CD4-positive, alpha-beta memory T cell (primary cell): ENCODE measurements at regions not wholly inside any gene's neighbourhood (a gene's known extent, or its start where the extent isn't known, plus 50 kb on each side); places are given as distances from the start of the nearest gene placed in this dataset.

Source experiments
- CTCF ChIA-PET: fragments of 350-600 bp; sonication (Branson Sonifier 250); formaldehyde crosslinking; loops from one replicate; lab custom pipeline; 2021; ENCODE audit warnings: inconsistent platforms; ENCODE audit not compliant: partially characterized antibody; lab: Charles Lee
- POLR2A ChIA-PET: fragments of 350-600 bp; sonication (Branson Sonifier 250); formaldehyde crosslinking; loops from one replicate; lab custom pipeline; 2021; ENCODE audit not compliant: partially characterized antibody; lab: Charles Lee
- DNase-seq, 5 donors: peaks; one replicate each; pipeline versions ENCODE4 v3.0.0 to v3.0.0-alpha.2; 2020 to 2022; ENCODE audit warnings: mixed read lengths in 1 of 5
- H3K27ac ChIP-seq: one replicate; pipeline ENCODE4 v1.7.0; 2013; ENCODE audit warnings: low read depth, low read length
- H3K27me3 ChIP-seq: 2 replicates; pipeline ENCODE4 v1.7.0; 2013; ENCODE audit warnings: mild to moderate bottlenecking, low read length, moderate library complexity; ENCODE audit not compliant: insufficient read depth
- H3K36me3 ChIP-seq: 2 replicates; pipeline ENCODE4 v1.7.0; 2013; ENCODE audit warnings: mild to moderate bottlenecking, low read length, moderate library complexity; ENCODE audit not compliant: insufficient read depth
- H3K4me1 ChIP-seq: 2 replicates; pipeline ENCODE4 v1.7.0; 2013; ENCODE audit warnings: mild to moderate bottlenecking, low read length, moderate library complexity; ENCODE audit not compliant: insufficient read depth
- H3K4me3 ChIP-seq, 2 donors: one replicate each; pipeline ENCODE4 v1.7.0; 2013; ENCODE audit warnings: low read length in 2 of 2, mild to moderate bottlenecking in 1 of 2
- H3K9me3 ChIP-seq, 2 donors: one replicate each; pipeline ENCODE4 v1.7.0; 2013; ENCODE audit warnings: low read length in 2 of 2, control low read depth in 1 of 2; ENCODE audit not compliant: control insufficient read depth in 1 of 2
- H3K27ac Mint-ChIP-seq, 7 donors: one replicate each; pipeline ENCODE4 v1.8.0; 2020 to 2021; ENCODE audit warnings: mixed read lengths in 7 of 7, mild to moderate bottlenecking in 6 of 7, inconsistent platforms in 3 of 7, moderate library complexity in 3 of 7
- H3K27me3 Mint-ChIP-seq, 2 donors: one replicate each; pipeline ENCODE4 v1.8.0; 2020 to 2021; ENCODE audit warnings: mixed read lengths in 2 of 2
- H3K36me3 Mint-ChIP-seq, 2 donors: one replicate each; pipeline ENCODE4 v1.8.0; 2020 to 2021; ENCODE audit warnings: mixed read lengths in 2 of 2, inconsistent platforms in 1 of 2, mild to moderate bottlenecking in 1 of 2
- H3K4me1 Mint-ChIP-seq, 4 donors: one replicate each; pipeline ENCODE4 v1.8.0; 2020 to 2021; ENCODE audit warnings: mixed read lengths in 4 of 4, mild to moderate bottlenecking in 1 of 4
- H3K4me3 Mint-ChIP-seq, 8 donors: one replicate each; pipeline ENCODE4 v1.8.0; 2020 to 2021; ENCODE audit warnings: mixed read lengths in 8 of 8, mild to moderate bottlenecking in 7 of 8, moderate library complexity in 6 of 8, inconsistent platforms in 3 of 8
- H3K9me3 Mint-ChIP-seq, 8 donors: one replicate each; pipeline ENCODE4 v1.8.0; 2020 to 2021; ENCODE audit warnings: mixed read lengths in 8 of 8, mild to moderate bottlenecking in 5 of 8, inconsistent platforms in 3 of 8, moderate library complexity in 1 of 8
- intact Hi-C: fragments of 100-400 bp; cut with micrococcal nuclease; formaldehyde crosslinking; loops from one replicate; pipeline ENCODE4 v1.15.1; 2023

GRCh38 chr6:23608931-23609435 is 517.0 kb upstream of the NRSN1 start:
- Mint-ChIP-seq H3K9me3 (peaks cover 0 to 11% (median 3%) of the 10 kb centered on the region in 8 donors), H3K27me3 (no peaks in the 10 kb centered on the region), H3K4me1 (no peaks in the 10 kb centered on the region), H3K27ac (no peak overlapping the region), H3K4me3 (no peak overlapping the region), H3K36me3 (no peaks in the 10 kb centered on the region)
- H3K36me3 ChIP-seq: no peaks in the 10 kb centered on the region
- ChIA-PET POLR2A (no interaction called here), CTCF (no interaction called here)
- H3K27ac ChIP-seq: no peak overlapping the region
- intact Hi-C loops: no loop called here
- no peaks in the 10 kb centered on the region for H3K4me1 ChIP-seq
- no peaks in the 10 kb centered on the region for H3K9me3 ChIP-seq
- no peaks in the 10 kb centered on the region for H3K27me3 ChIP-seq
- no peak overlapping the region for H3K4me3 ChIP-seq
- DNase-seq: no peak

- Histone ChIP-seq H3K36me3 (no peaks in the 10 kb centered on the region), H3K27ac (no peak overlapping the region), H3K4me3 (no peak overlapping the region), H3K9me3 (no peaks in the 10 kb centered on the region), H3K4me1 (no peaks in the 10 kb centered on the region), H3K27me3 (no peaks in the 10 kb centered on the region)
- Mint-ChIP-seq H3K4me1 (no peaks in the 10 kb centered on the region), H3K4me3 (no peak overlapping the region), H3K9me3 (peaks cover 0 to 11% (median 6%) of the 10 kb centered on the region in 8 donors), H3K27ac (no peak overlapping the region), H3K36me3 (no peaks in the 10 kb centered on the region), H3K27me3 (no peaks in the 10 kb centered on the region)
- DNase-seq: no peak
- POLR2A ChIA-PET: no interaction called here
- intact Hi-C loops: no loop called here
- CTCF ChIA-PET: no interaction called here
These were observed 514.1 kb upstream of the NRSN1 start for GRCh38 chr6:23611776-23612381.

- H3K4me3 ChIP-seq: no peak overlapping the region
- H3K9me3 ChIP-seq: no peaks in the 10 kb centered on the region
- ChIA-PET POLR2A (no interaction called here), CTCF (no interaction called here)
- H3K4me3 Mint-ChIP-seq: no peak overlapping the region
- H3K27me3 Mint-ChIP-seq: no peaks in the 10 kb centered on the region
- no peaks in the 10 kb centered on the region for H3K4me1 Mint-ChIP-seq
- H3K36me3 Mint-ChIP-seq: no peaks in the 10 kb centered on the region
- no peak overlapping the region for H3K27ac Mint-ChIP-seq
- peaks cover 0 to 28% (median 9%) of the 10 kb centered on the region in 8 donors for H3K9me3 Mint-ChIP-seq
- no peaks in the 10 kb centered on the region for H3K4me1 ChIP-seq
- no peaks in the 10 kb centered on the region for H3K36me3 ChIP-seq
- intact Hi-C loops: no loop called here
- DNase-seq: no peak
- no peaks in the 10 kb centered on the region for H3K27me3 ChIP-seq
- H3K27ac ChIP-seq: no peak overlapping the region
These were observed 507.6 kb upstream of the NRSN1 start for GRCh38 chr6:23618366-23618765.

GRCh38 chr6:23620911-23621401 is 505.1 kb upstream of the NRSN1 start:
- Mint-ChIP-seq H3K36me3 (no peaks in the 10 kb centered on the region), H3K27me3 (no peaks in the 10 kb centered on the region), H3K27ac (no peak overlapping the region), H3K4me3 (no peak overlapping the region), H3K9me3 (peaks cover 0 to 28% (median 6%) of the 10 kb centered on the region in 8 donors), H3K4me1 (no peaks in the 10 kb centered on the region)
- intact Hi-C loops: no loop called here
- CTCF ChIA-PET: interaction anchor here (0.7 kb wide), 1 partner anchor 51 kb away, joined by 3 read pairs; no protein-coding TSS in a partner anchor
- Histone ChIP-seq H3K4me3 (no peak overlapping the region), H3K27me3 (no peaks in the 10 kb centered on the region), H3K4me1 (no peaks in the 10 kb centered on the region), H3K36me3 (no peaks in the 10 kb centered on the region), H3K9me3 (no peaks in the 10 kb centered on the region), H3K27ac (no peak overlapping the region)
- POLR2A ChIA-PET: no interaction called here
- DNase-seq: no peak

- DNase-seq: no peak
- Mint-ChIP-seq H3K27ac (no peak overlapping the region), H3K4me3 (no peak overlapping the region), H3K27me3 (peaks cover 0 to 1% of the 10 kb centered on the region in 2 donors), H3K36me3 (no peaks in the 10 kb centered on the region), H3K9me3 (peaks cover 0 to 5% (median 0%) of the 10 kb centered on the region in 8 donors), H3K4me1 (no peaks in the 10 kb centered on the region)
- H3K9me3 ChIP-seq: no peaks in the 10 kb centered on the region
- H3K4me1 ChIP-seq: no peaks in the 10 kb centered on the region
- no peak overlapping the region for H3K27ac ChIP-seq
- ChIA-PET CTCF (no interaction called here), POLR2A (no interaction called here)
- H3K4me3 ChIP-seq: no peak overlapping the region
- H3K36me3 ChIP-seq: no peaks in the 10 kb centered on the region
- intact Hi-C loops: no loop called here
- H3K27me3 ChIP-seq: no peaks in the 10 kb centered on the region
These were observed 495.0 kb upstream of the NRSN1 start for GRCh38 chr6:23630726-23631635.

GRCh38 chr6:23633996-23634395 is 492.0 kb upstream of the NRSN1 start:
- H3K4me1 ChIP-seq: no peaks in the 10 kb centered on the region
- no peaks in the 10 kb centered on the region for H3K36me3 ChIP-seq
- Mint-ChIP-seq H3K27ac (peak overlapping the region in 1 of 7 donors; percentile 42), H3K4me1 (no peaks in the 10 kb centered on the region), H3K4me3 (no peak overlapping the region), H3K9me3 (peaks cover 0 to 3% (median 0%) of the 10 kb centered on the region in 8 donors), H3K27me3 (peaks cover 0 to 1% of the 10 kb centered on the region in 2 donors), H3K36me3 (no peaks in the 10 kb centered on the region)
- ChIA-PET CTCF (no interaction called here), POLR2A (no interaction called here)
- no peak for DNase-seq
- no peaks in the 10 kb centered on the region for H3K27me3 ChIP-seq
- H3K27ac ChIP-seq: no peak overlapping the region
- no peaks in the 10 kb centered on the region for H3K9me3 ChIP-seq
- intact Hi-C loops: no loop called here
- H3K4me3 ChIP-seq: no peak overlapping the region

GRCh38 chr6:23635150-23635549 is 490.9 kb upstream of the NRSN1 start:
- H3K27me3 ChIP-seq: no peaks in the 10 kb centered on the region
- Mint-ChIP-seq H3K9me3 (peaks cover 0 to 3% (median 0%) of the 10 kb centered on the region in 8 donors), H3K27me3 (peaks cover 0 to 1% of the 10 kb centered on the region in 2 donors), H3K27ac (no peak overlapping the region), H3K4me3 (no peak overlapping the region), H3K4me1 (no peaks in the 10 kb centered on the region), H3K36me3 (no peaks in the 10 kb centered on the region)
- intact Hi-C loops: no loop called here
- no peak for DNase-seq
- CTCF ChIA-PET: no interaction called here
- POLR2A ChIA-PET: no interaction called here
- H3K4me3 ChIP-seq: no peak overlapping the region
- H3K4me1 ChIP-seq: no peaks in the 10 kb centered on the region
- no peaks in the 10 kb centered on the region for H3K9me3 ChIP-seq
- no peak overlapping the region for H3K27ac ChIP-seq
- H3K36me3 ChIP-seq: no peaks in the 10 kb centered on the region
